H1 (cell line): ENCODE measurements at regions not wholly inside any gene's neighbourhood (a gene's known extent, or its start where the extent isn't known, plus 50 kb on each side); places are given as distances from the start of the nearest gene placed in this dataset.
"Not testable (repeated sequence)": the region's sequence is repeated elsewhere in the genome, so short reads cannot be mapped to it uniquely, and the experiment has no call there.

ENCODE experiments used
- CTCF ChIA-PET: fragments of 300-600 bp; sonication (Branson Sonifier 250); formaldehyde crosslinking; loops from one replicate; lab custom pipeline; 2021; ENCODE audit not compliant: partially characterized antibody; lab: Charles Lee
- POLR2A ChIA-PET: fragments of 300-600 bp; sonication (Branson Sonifier 250); formaldehyde crosslinking; loops from one replicate; lab custom pipeline; 2021; ENCODE audit warnings: inconsistent platforms; ENCODE audit not compliant: partially characterized antibody; lab: Charles Lee
- DNase-seq, 2 experiments: peaks; one replicate each; pipeline versions ENCODE4 v3.0.0 to v3.0.0-alpha.2; 2010 to 2022; ENCODE audit warnings: low spot score in 2 of 2, low read depth in 1 of 2, mixed read lengths in 1 of 2
- FAIRE-seq: peaks from 2 replicates; lab custom pipeline; 2011; peaks lifted over from hg19 to GRCh38; lab: Jason Lieb, UNC
- H2AFZ ChIP-seq: 2 replicates; pipeline ENCODE4 v1.8.1; 2012; ENCODE audit warnings: low read length, inconsistent platforms
- H2AK5ac ChIP-seq: 2 replicates; pipeline ENCODE4 v1.6.1; 2013; ENCODE audit warnings: low read depth, low read length
- H2BK120ac ChIP-seq: replicated peaks from 2 replicates; pipeline ENCODE3; 2013; ENCODE audit warnings: low read depth, low read length, inconsistent platforms
- H2BK12ac ChIP-seq: 2 replicates; pipeline ENCODE4 v1.6.1; 2013; ENCODE audit warnings: low read depth, low read length
- H2BK15ac ChIP-seq: 2 replicates; pipeline ENCODE4 v1.6.1; 2013; ENCODE audit warnings: low read length
- H2BK20ac ChIP-seq: 2 replicates; pipeline ENCODE4 v1.6.1; 2013; ENCODE audit warnings: low read length
- H2BK5ac ChIP-seq: 2 replicates; pipeline ENCODE4 v1.6.1; 2013; ENCODE audit warnings: low read depth, low read length
- H3K14ac ChIP-seq: 2 replicates; pipeline ENCODE4 v1.6.1; 2013; ENCODE audit warnings: inconsistent platforms; ENCODE audit not compliant: insufficient read length
- H3K18ac ChIP-seq: 2 replicates; pipeline ENCODE4 v1.6.1; 2013; ENCODE audit warnings: low read length; ENCODE audit errors: extremely low read depth
- H3K23ac ChIP-seq: 2 replicates; pipeline ENCODE4 v1.6.1; 2013; ENCODE audit warnings: inconsistent platforms; ENCODE audit not compliant: insufficient read length
- H3K23me2 ChIP-seq: 2 replicates; pipeline ENCODE4 v1.6.1; 2013; ENCODE audit warnings: low read depth, low read length
- H3K27ac ChIP-seq: 2 replicates; pipeline ENCODE4 v1.6.1; 2011; ENCODE audit warnings: low read depth, low read length, inconsistent platforms
- H3K27me3 ChIP-seq, 4 experiments: replicated peaks in 1 of 4; 1 replicate in 1 of 4; 2 replicates in 3 of 4; pipeline versions ENCODE4 v1.6.1 to v1.8.1; 2011 to 2013; ENCODE audit warnings: low read length in 3 of 4, mild to moderate bottlenecking in 3 of 4, inconsistent platforms in 2 of 4, mixed read lengths in 2 of 4, moderate library complexity in 1 of 4; ENCODE audit not compliant: control insufficient read depth in 3 of 4, insufficient read depth in 3 of 4; ENCODE audit errors: extremely low read depth in 1 of 4
- H3K36me3 ChIP-seq, 4 experiments: 2 replicates each; pipeline versions ENCODE4 v1.6.1 to v1.8.1; 2011 to 2013; ENCODE audit warnings: mild to moderate bottlenecking in 4 of 4, low read length in 3 of 4, moderate library complexity in 2 of 4, control low read depth in 1 of 4, inconsistent platforms in 1 of 4; ENCODE audit not compliant: insufficient read depth in 4 of 4, control insufficient read depth in 2 of 4
- H3K4ac ChIP-seq: replicated peaks from 2 replicates; pipeline ENCODE3; 2013; ENCODE audit warnings: low read length, low read depth, mixed read lengths, inconsistent platforms; ENCODE audit not compliant: insufficient read length
- H3K4me1 ChIP-seq, 4 experiments: replicated peaks in 1 of 4; 1 replicate in 1 of 4; 2 replicates in 3 of 4; pipeline versions ENCODE4 v1.6.1 to v1.8.1; 2011 to 2013; ENCODE audit warnings: low read length in 3 of 4, inconsistent platforms in 2 of 4, mixed read lengths in 1 of 4; ENCODE audit not compliant: insufficient read depth in 4 of 4, control insufficient read depth in 3 of 4
- H3K4me2 ChIP-seq, 2 experiments: 2 replicates each; pipeline versions ENCODE4 v1.6.1 to v1.8.1; 2011 to 2013; ENCODE audit warnings: low read depth in 2 of 2, low read length in 2 of 2, control low read depth in 1 of 2, inconsistent platforms in 1 of 2, mild to moderate bottlenecking in 1 of 2; ENCODE audit not compliant: insufficient read depth in 1 of 2
- H3K4me3 ChIP-seq, 4 experiments: fragments of 200-600, 300-600 bp in 1 of 4; sonication (generic), shearing (Covaris generic), sonication (Bioruptor Twin) in 1 of 4; 2 replicates each; pipeline versions ENCODE4 v1.5.1 to v1.8.1; 2011 to 2016; ENCODE audit warnings: low read length in 4 of 4, low read depth in 3 of 4, control low read depth in 2 of 4, inconsistent platforms in 2 of 4, mild to moderate bottlenecking in 2 of 4, mixed read lengths in 1 of 4, moderate library complexity in 1 of 4; ENCODE audit not compliant: insufficient read depth in 2 of 4; ENCODE audit errors: extremely low read depth in 1 of 4
- H3K56ac ChIP-seq: replicated peaks from 2 replicates; pipeline ENCODE3; 2013; ENCODE audit warnings: low read depth, mild to moderate bottlenecking, mixed read lengths, low read length, inconsistent platforms; ENCODE audit not compliant: insufficient read length
- H3K79me1 ChIP-seq: 2 replicates; pipeline ENCODE4 v1.6.1; 2013; ENCODE audit warnings: low read depth, low read length, control low read depth
- H3K79me2 ChIP-seq, 2 experiments: 2 replicates each; pipeline versions ENCODE4 v1.6.1 to v1.8.1; 2012 to 2013; ENCODE audit warnings: low read length in 2 of 2, mild to moderate bottlenecking in 2 of 2, inconsistent platforms in 1 of 2; ENCODE audit not compliant: insufficient read depth in 2 of 2, control insufficient read depth in 1 of 2
- H3K9ac ChIP-seq, 4 experiments: replicated peaks in 1 of 4; 1 replicate in 1 of 4; 2 replicates in 3 of 4; pipeline versions ENCODE4 v1.6.1 to v1.8.1; 2011 to 2013; ENCODE audit warnings: low read depth in 3 of 4, low read length in 3 of 4, control low read depth in 2 of 4, mild to moderate bottlenecking in 2 of 4, moderate library complexity in 2 of 4, inconsistent platforms in 1 of 4; ENCODE audit errors: extremely low read depth in 1 of 4
- H3K9me3 ChIP-seq, 2 experiments: 2 replicates each; pipeline versions ENCODE4 v1.6.1 to v1.8.1; 2012 to 2013; ENCODE audit warnings: mild to moderate bottlenecking in 2 of 2, moderate library complexity in 2 of 2, control low read depth in 1 of 2, inconsistent platforms in 1 of 2, low read depth in 1 of 2, low read length in 1 of 2, mixed read lengths in 1 of 2; ENCODE audit not compliant: insufficient read depth in 2 of 2
- H4K20me1 ChIP-seq, 2 experiments: replicated peaks in 1 of 2; 2 replicates each; pipeline versions ENCODE3 to v1.8.1; 2011 to 2013; ENCODE audit warnings: inconsistent platforms in 2 of 2, low read length in 2 of 2, mild to moderate bottlenecking in 1 of 2; ENCODE audit not compliant: insufficient read depth in 2 of 2, control insufficient read depth in 1 of 2
- H4K5ac ChIP-seq: 2 replicates; pipeline ENCODE4 v1.6.1; 2013; ENCODE audit warnings: low read length, low read depth, mixed read lengths, inconsistent platforms; ENCODE audit not compliant: insufficient read length
- H4K8ac ChIP-seq: 2 replicates; pipeline ENCODE4 v1.8.0; 2013; ENCODE audit warnings: mild to moderate bottlenecking, moderate library complexity, low read length, inconsistent platforms; ENCODE audit not compliant: insufficient read depth; ENCODE audit errors: extremely low read depth
- H4K91ac ChIP-seq: replicated peaks from 2 replicates; pipeline ENCODE3; 2013; ENCODE audit warnings: low read length, mixed read lengths, inconsistent platforms; ENCODE audit not compliant: insufficient read length
- WGBS, 2 experiments: shearing (Covaris generic) in 1 of 2; methylation state at CpG; one replicate each; pipeline versions ENCODE4 v1.1.6 to v1.1.7; 2013 to 2015; ENCODE audit warnings: low lambda C conversion rate in 2 of 2, mixed read lengths in 2 of 2, inconsistent platforms in 1 of 2, low coverage in 1 of 2, missing lambda C conversion rate in 1 of 2; ENCODE audit not compliant: insufficient replicate concordance in 2 of 2, insufficient coverage in 1 of 2, insufficient read length in 1 of 2; ENCODE audit errors: extremely low coverage in 1 of 2, missing lambda C conversion rate in 1 of 2; 5-methylcytosine and 5-hydroxymethylcytosine counted together

GRCh38 chr6:169090514-169091127 lies 163.0 kb downstream of the THBS2 start:
- H2BK12ac ChIP-seq, DNase-seq, H2BK20ac ChIP-seq, H3K56ac ChIP-seq, H2BK5ac ChIP-seq, H3K36me3 ChIP-seq, H4K5ac ChIP-seq, H3K4me1 ChIP-seq, H3K23ac ChIP-seq, H3K27me3 ChIP-seq, H2AFZ ChIP-seq, H3K18ac ChIP-seq, H4K91ac ChIP-seq, H3K4me3 ChIP-seq, H3K9ac ChIP-seq, H3K27ac ChIP-seq, H4K20me1 ChIP-seq, H2AK5ac ChIP-seq, H2BK15ac ChIP-seq, H3K14ac ChIP-seq, POLR2A ChIA-PET, H3K79me2 ChIP-seq, H2BK120ac ChIP-seq, H3K23me2 ChIP-seq, H4K8ac ChIP-seq, H3K4me2 ChIP-seq, H3K79me1 ChIP-seq, H3K4ac ChIP-seq, FAIRE-seq, CTCF ChIA-PET: not testable (repeated sequence)
- WGBS, 2 experiments: 64% methylated on average over 2 of the region's 2 CpGs; no CpG with 5 or more reads in 1 of the 2 experiments
- peaks cover 35 to 38% of the 10 kb centered on the region in 2 experiments for H3K9me3 ChIP-seq
